GM12874 (cell line): ENCODE measurements at regions not wholly inside any gene's neighbourhood (a gene's known extent, or its start where the extent isn't known, plus 50 kb on each side); places are given as distances from the start of the nearest gene placed in this dataset.

Experiments used
- TF ChIP-seq, protein P1 (sequence below): IDR thresholded peaks from 2 replicates; pipeline ENCODE4 v1.5.1; 2011; ENCODE audit warnings: low read depth, mild to moderate bottlenecking, control low read depth, low read length, moderate library complexity; ENCODE audit not compliant: insufficient read depth

DNA sequence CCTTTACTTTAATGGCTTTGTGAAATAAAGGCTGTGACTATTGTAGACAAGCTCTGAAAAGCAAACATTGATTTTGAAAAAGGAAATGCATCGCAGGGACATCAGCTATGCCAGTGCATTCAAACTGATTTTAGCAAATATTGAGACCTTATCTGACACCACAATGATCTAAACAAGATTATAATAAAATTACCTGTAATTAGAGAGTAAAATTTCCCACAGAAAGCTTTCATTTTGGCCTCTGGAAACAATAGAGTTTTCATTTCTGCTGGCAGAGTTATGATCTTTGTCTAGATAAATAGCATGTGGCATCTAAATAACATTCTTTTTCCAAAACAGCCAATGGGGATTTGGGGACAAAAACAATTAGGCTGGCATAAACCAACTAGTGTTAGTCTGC is 650.4 kb upstream of the PRMT6 start:
- TF ChIP-seq, protein P1, sequence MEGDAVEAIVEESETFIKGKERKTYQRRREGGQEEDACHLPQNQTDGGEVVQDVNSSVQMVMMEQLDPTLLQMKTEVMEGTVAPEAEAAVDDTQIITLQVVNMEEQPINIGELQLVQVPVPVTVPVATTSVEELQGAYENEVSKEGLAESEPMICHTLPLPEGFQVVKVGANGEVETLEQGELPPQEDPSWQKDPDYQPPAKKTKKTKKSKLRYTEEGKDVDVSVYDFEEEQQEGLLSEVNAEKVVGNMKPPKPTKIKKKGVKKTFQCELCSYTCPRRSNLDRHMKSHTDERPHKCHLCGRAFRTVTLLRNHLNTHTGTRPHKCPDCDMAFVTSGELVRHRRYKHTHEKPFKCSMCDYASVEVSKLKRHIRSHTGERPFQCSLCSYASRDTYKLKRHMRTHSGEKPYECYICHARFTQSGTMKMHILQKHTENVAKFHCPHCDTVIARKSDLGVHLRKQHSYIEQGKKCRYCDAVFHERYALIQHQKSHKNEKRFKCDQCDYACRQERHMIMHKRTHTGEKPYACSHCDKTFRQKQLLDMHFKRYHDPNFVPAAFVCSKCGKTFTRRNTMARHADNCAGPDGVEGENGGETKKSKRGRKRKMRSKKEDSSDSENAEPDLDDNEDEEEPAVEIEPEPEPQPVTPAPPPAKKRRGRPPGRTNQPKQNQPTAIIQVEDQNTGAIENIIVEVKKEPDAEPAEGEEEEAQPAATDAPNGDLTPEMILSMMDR: no peak

DNA sequence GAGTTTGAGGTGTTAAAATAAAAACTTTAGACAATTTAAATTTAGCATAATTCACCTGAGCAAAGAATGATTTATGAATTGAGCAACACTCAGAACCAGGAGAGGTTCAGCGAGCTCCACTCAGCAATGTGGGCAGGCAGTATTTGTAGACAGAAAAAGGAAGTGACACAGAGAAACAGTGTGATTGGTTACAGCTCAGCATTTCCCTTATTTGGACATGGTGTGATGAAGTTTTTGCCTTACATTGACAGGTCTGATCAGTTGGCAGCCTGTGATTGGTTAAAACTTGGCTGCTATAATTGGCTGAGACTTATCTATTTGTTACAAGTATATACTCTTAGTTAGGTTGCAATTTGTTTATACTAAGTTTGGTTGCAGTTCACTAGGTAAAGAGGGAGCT is 621.2 kb upstream of the PRMT6 start:
- TF ChIP-seq, protein P1: no peak

DNA sequence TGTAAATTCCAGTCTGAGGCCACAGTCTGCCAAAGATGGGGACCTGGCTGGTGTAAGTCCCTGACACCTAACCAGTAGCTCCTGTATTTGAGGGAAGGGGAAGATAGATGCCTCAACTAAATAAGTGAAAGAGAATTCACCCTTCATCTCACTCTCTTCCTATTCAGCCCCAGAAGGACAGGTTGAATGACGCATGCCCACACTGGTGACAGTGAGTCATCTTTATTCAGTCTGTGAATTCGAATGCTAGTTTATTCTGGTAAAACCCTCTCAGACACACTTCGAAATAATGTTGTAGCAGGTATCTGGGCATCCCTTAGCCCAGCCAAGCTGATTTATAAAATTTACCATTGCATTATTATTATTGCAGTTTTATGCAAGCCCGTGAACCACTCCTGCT is 617.0 kb upstream of the PRMT6 start:
- TF ChIP-seq, protein P1: no peak

DNA sequence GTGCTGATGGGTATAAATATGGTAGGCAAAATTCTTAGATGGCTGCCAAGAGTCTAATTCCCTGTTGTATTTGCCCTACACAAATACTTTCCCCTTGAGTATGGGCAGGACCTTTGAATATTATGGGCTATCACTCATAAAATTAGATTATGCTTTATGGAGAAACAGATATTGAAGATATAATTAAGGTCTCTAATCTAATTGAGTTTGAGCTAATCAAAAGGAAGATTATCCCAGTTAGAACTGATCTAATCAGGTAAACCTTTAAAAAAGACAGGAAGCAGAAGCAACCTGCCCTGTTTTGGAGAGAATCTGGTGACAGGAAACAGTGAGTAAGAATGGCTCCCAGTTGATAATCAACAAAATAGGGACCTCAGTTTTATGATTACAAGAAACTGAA is 609.0 kb upstream of the PRMT6 start:
- TF ChIP-seq, protein P1: no peak

DNA sequence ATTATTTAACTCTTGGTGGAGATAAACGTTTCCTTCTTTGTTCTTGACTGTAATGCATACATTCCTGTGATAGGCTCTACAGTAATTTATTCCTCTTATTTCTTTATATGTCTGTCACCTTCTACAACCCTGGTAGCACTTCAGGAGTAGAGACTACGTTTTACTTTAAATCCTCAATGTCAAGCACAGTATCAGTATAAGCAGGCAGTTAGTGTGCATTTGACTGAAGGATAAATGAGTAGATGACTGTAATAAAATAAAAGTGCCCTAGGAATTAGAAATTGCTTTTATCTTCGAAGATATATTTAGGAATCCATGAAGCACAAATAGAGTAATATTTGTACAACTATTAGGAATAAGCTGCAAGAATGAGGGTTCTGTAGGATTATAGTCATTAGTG is 599.6 kb upstream of the PRMT6 start:
- TF ChIP-seq, protein P1: no peak

DNA sequence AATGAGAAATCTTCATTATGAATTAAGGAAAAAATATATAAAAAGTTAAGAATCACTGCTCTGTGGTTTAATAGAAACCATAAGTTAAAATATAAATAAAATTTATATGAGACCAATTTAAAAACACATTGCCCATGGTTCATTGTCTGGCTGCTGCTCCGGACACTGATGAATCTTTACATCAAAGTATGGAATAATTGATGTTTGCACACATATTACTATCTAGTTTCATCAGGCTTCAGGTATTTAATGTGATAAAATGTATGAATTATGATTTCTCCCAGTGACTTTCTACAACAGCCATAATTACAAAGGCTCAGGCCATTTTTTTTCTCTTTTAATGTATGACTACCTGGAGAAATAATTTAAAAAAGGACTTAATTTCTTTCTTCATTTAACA is 599.1 kb upstream of the PRMT6 start:
- TF ChIP-seq, protein P1: no peak

DNA sequence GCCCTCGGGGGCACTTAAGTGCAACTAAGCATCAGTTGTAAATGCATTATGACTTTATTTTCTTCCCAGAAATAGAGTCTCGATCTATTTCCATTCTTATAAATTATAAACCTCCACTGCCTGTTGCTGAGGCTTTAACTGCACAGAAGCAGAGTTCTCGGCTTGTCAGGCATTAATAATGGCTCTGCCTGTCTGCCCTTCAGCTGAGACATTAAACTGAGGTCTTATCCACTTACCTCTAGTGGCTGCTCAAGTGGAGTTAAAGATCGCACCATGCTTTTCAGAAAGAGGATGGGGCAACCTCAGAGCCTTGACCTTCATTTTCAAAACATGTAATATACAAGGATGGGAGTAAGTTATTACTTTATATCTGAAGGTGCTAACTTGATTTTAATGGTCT is 597.6 kb upstream of the PRMT6 start:
- TF ChIP-seq, protein P1: no peak

DNA sequence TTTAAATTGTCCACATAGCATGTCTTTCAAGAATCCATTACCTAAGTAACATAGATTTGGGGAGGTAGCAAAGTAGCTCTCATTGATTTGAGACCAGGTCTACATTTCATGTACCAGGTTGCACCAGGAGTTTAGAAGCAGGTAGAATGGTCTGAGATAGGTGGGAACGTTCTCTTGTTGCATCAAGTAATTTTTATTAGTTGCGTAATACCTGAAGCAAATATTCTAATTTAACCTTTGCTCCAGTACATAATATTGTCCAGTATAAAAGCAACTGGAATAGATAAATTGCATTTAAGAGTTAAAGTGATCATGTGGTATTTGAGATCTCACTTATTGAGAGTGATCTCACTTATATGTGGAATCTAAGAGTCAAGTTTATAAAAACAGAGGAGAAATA is 597.1 kb upstream of the PRMT6 start:
- TF ChIP-seq, protein P1: no peak
